ENCODE measurements at regions not wholly inside any gene's neighbourhood (a gene's known extent, or its start where the extent isn't known, plus 50 kb on each side); places are given as distances from the start of the nearest gene placed in this dataset.
"Not testable (repeated sequence)": the region's sequence is repeated elsewhere in the genome, so short reads cannot be mapped to it uniquely, and the experiment has no call there.

DNA sequence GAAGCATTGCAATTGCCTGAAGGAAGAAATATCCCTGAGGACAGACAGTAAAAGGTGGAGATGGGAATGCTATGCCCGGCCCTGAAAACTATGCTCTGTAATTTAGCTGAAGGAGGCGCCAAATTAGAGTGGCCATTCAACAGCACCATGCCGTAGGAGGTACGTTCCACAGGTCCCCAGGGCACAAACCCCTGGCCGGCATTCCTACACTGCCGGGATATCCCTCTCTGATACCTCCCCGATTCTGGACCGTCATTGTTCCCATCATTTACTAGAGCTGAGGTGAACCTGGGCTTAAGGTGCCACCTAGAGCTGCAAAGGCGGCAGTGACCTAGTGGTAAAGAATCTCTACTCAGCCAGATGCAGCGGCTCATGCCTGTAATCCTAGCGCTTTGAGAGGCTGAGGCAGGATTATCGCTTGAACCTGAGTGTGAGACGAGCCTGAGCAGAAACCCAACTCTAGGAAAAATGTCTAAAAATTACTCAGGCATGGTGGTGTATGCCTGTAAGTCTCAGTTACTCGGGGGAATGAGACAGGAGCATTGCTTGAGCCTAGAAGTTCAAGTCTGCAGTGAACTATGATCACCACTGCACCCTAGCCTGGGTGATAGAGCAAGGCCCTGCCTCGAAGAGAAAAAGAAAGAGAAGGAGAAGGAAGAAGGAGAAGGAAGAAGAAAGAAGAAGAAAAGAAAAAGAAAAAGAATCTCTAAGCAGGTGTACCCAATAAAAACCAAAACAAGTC lies 53.0 kb upstream of the TNKS2 start:
- Histone ChIP-seq H3K4me3 (no peak overlapping the region), H3K36me3 (no peaks in the 10 kb centered on the region), H3K27ac (no peak overlapping the region), H3K27me3 (ENCODE audit: low read depth) (no peaks in the 10 kb centered on the region), H3K4me1 (no peaks in the 10 kb centered on the region), H3K9me3 (no peaks in the 10 kb centered on the region)
- TF ChIP-seq, protein P1, sequence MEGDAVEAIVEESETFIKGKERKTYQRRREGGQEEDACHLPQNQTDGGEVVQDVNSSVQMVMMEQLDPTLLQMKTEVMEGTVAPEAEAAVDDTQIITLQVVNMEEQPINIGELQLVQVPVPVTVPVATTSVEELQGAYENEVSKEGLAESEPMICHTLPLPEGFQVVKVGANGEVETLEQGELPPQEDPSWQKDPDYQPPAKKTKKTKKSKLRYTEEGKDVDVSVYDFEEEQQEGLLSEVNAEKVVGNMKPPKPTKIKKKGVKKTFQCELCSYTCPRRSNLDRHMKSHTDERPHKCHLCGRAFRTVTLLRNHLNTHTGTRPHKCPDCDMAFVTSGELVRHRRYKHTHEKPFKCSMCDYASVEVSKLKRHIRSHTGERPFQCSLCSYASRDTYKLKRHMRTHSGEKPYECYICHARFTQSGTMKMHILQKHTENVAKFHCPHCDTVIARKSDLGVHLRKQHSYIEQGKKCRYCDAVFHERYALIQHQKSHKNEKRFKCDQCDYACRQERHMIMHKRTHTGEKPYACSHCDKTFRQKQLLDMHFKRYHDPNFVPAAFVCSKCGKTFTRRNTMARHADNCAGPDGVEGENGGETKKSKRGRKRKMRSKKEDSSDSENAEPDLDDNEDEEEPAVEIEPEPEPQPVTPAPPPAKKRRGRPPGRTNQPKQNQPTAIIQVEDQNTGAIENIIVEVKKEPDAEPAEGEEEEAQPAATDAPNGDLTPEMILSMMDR (IDR thresholded peaks at IDR 0.05) = no peak
- DNase-seq (no peak), ATAC-seq (no peak)
- intact Hi-C loops (cut with DNase I) = no loop called here

DNA sequence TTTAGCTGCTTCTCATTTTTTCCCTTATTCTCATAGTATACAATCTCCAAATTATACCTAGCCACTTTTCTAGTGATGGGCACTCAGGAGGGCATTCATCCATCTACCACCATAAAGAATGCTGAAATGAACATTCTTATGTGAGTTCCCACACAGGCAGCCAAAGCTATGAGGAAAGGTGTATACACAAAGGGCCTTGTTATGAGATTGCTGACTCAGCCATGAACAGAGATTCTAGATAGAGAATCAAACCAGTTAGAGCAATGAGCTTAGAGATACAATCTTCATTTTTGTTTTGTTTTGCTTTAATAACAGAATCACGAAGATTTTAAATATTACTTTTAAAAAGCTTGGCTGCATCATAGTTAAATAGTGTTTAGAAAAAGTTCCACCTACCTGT lies 54.8 kb upstream of the TNKS2 start:
- ATAC-seq (no peak), DNase-seq (no peak)
- no peaks in the 10 kb centered on the region for H3K4me1 ChIP-seq
- H3K27me3 ChIP-seq (ENCODE audit: low read depth) = no peaks in the 10 kb centered on the region
- intact Hi-C loops (cut with DNase I) = no loop called here
- TF ChIP-seq, protein P1 (IDR thresholded peaks at IDR 0.05) = no peak
- H3K27ac ChIP-seq = no peak overlapping the region
- no peaks in the 10 kb centered on the region for H3K9me3 ChIP-seq
- no peak overlapping the region for H3K4me3 ChIP-seq
- no peaks in the 10 kb centered on the region for H3K36me3 ChIP-seq

DNA sequence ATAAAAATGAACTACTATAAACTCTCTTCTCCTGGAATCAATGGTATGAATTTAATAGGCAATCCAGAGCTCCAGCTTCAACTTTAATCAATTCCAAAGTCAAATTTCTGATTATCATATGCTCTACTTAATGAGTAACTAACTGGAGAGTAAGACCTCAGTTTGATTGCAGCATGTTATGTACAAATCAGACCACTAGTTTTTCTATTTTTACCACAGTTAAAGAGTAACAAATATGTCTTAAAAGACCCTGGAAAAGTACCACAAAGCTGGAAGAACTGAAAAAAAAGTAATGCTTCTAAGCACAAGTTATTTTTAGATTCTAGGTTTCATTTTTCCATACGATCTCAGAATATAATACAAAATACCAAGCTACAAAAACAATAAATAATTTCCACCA lies 56.0 kb upstream of the TNKS2 start:
- no peak overlapping the region for H3K27ac ChIP-seq
- H3K4me1 ChIP-seq = no peaks in the 10 kb centered on the region
- DNase-seq (no peak), ATAC-seq (no peak)
- intact Hi-C loops (cut with DNase I) = no loop called here
- H3K36me3 ChIP-seq = no peaks in the 10 kb centered on the region
- H3K4me3 ChIP-seq = no peak overlapping the region
- H3K9me3 ChIP-seq = no peaks in the 10 kb centered on the region
- no peaks in the 10 kb centered on the region for H3K27me3 ChIP-seq (ENCODE audit: low read depth)
- TF ChIP-seq, protein P1 (IDR thresholded peaks at IDR 0.05) = no peak

DNA sequence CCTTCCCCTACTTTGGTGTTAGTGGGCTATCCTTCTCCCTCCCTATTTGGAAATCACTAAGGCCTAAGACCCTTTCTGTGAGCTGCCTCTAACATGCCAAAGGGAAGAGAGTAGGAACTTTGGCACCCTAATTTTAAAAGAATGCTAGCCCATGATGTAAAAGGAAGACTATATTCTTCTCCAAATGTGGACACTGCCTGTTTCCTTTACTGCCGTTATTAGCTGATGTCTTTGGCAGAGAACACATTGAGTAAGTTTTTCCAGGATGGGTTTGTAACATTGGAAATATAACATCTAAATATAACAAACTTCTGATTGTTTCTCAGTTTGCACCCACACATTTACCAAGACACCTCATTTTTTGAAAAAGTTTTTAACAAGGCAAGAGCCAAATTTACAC lies 56.9 kb upstream of the TNKS2 start:
- DNase-seq (no peak), ATAC-seq (no peak)
- Histone ChIP-seq H3K4me1 (no peaks in the 10 kb centered on the region), H3K27ac (no peak overlapping the region), H3K4me3 (no peak overlapping the region), H3K36me3 (no peaks in the 10 kb centered on the region), H3K27me3 (ENCODE audit: low read depth) (no peaks in the 10 kb centered on the region), H3K9me3 (no peaks in the 10 kb centered on the region)
- TF ChIP-seq, protein P1 (IDR thresholded peaks at IDR 0.05) = no peak
- intact Hi-C loops (cut with DNase I) = no loop called here

DNA sequence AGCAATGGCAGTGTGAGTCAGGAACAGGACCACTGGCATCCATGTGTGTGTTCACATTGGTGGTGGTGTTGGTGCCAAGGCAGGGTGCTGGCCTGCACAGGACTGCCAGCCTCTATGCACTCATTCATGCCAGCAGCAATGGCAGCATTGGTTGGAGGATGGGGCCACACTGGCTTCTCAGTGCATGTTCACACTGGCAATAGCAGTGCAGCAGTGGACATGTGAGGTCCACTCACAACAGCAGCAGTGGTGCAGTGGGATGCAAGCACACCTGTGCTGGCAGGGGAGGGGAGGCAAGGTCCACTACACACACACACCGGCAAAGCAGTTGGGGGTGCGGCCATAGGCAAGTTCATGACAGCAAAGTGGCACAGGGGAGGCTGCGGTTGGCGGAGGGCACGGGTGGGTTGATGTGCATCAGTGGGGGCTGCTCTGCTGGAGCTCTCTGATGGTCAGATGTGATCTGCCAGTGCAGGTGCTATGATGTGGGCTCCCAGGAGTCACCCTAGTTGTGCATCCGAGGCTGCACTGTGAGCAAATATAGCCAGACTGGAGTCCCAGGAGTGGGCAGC lies 57.8 kb upstream of the TNKS2 start:
- TF ChIP-seq, protein P1 (IDR thresholded peaks at IDR 0.05) = no peak
- DNase-seq = no peak
- intact Hi-C loops (cut with DNase I) = no loop called here

DNA sequence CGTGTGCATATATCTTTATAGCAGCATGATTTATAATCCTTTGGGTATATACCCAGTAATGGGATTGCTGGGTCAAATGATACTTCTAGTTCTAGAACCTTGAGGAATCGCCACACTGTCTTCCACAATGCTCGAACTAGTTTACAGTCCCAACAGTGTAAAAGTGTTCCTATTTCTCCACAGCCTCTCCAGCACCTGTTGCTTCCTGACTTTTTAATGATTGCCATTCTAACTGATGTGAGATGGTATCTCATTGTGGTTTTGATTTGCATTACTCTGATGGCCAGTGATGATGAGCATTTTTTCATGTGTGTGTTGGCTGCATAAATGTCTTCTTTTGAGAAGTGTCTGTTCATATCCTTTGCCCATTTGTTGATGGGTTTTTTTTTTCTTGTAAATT lies 66.0 kb upstream of the TNKS2 start:
- H3K36me3 ChIP-seq; H3K9me3 ChIP-seq; ATAC-seq; H3K4me3 ChIP-seq; intact Hi-C loops (cut with DNase I); H3K27ac ChIP-seq; H3K4me1 ChIP-seq; H3K27me3 ChIP-seq (ENCODE audit: low read depth); DNase-seq: not testable (repeated sequence)

More for the DNA sequence above, 57.8 kb upstream of the TNKS2 start:
- Histone ChIP-seq H3K27ac (no peak overlapping the region), H3K27me3 (ENCODE audit: low read depth) (no peaks in the 10 kb centered on the region), H3K4me1 (no peaks in the 10 kb centered on the region), H3K36me3 (no peaks in the 10 kb centered on the region), H3K9me3 (no peaks in the 10 kb centered on the region), H3K4me3 (no peak overlapping the region)
- no peak for ATAC-seq

DNA sequence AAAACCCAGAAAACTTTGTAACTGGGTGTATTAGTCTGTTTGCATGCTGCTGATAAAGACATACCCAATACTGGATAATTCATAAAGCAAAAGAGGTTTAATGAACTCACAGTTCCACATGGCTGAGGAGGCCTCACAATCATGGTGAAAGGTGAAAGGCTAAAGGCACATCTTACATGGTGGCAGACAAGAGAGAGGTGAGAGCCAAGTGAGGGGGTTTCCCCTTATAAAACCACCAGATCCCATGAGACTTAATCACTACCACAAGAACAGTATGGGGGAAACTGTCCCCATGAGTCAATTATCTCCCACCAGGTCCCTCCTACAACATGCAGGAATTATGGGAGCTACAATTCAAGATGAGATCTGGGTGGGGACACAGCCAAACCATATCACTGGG lies 68.9 kb upstream of the TNKS2 start:
- H3K27me3 ChIP-seq (ENCODE audit: low read depth); ATAC-seq; H3K27ac ChIP-seq; H3K9me3 ChIP-seq; H3K36me3 ChIP-seq; intact Hi-C loops (cut with DNase I); H3K4me3 ChIP-seq; H3K4me1 ChIP-seq; DNase-seq: not testable (repeated sequence)
